IMR-90 (cell line): ENCODE measurements at regions not wholly inside any gene's neighbourhood (a gene's known extent, or its start where the extent isn't known, plus 50 kb on each side); places are given as distances from the start of the nearest gene placed in this dataset.

ENCODE experiments used
- CEBPB ChIP-seq: IDR thresholded peaks from 2 replicates; pipeline ENCODE4 v1.6.1; 2012; ENCODE audit warnings: low read depth, low read length, improper control_type of control experiment
- CHD1 ChIP-seq: IDR thresholded peaks from 2 replicates; pipeline ENCODE4 v1.6.1; 2012; ENCODE audit warnings: low read depth, low read length, improper control_type of control experiment
- FOS ChIP-seq: fragments of 150-350 bp; IDR thresholded peaks from 2 replicates; pipeline ENCODE4 v1.6.1; 2016; ENCODE audit warnings: low read depth, low read length
- MAFK ChIP-seq: IDR thresholded peaks from 2 replicates; pipeline ENCODE4 v1.6.1; 2012; ENCODE audit warnings: low read depth, low read length, improper control_type of control experiment
- MAZ ChIP-seq: IDR thresholded peaks from 2 replicates; pipeline ENCODE4 v1.6.1; 2012; ENCODE audit warnings: low read depth, mild to moderate bottlenecking, low read length, improper control_type of control experiment, moderate library complexity, borderline replicate concordance
- POLR2A ChIP-seq: IDR thresholded peaks from 2 replicates; pipeline ENCODE4 v1.6.1; 2012; ENCODE audit warnings: mild to moderate bottlenecking, low read depth, low read length
- RAD21 ChIP-seq: IDR thresholded peaks from 2 replicates; pipeline ENCODE4 v1.6.1; 2012; ENCODE audit warnings: low read length, improper control_type of control experiment
- RCOR1 ChIP-seq: IDR thresholded peaks from 2 replicates; pipeline ENCODE4 v1.6.1; 2012; ENCODE audit warnings: mild to moderate bottlenecking, low read length, improper control_type of control experiment; ENCODE audit not compliant: insufficient replicate concordance
- TF ChIP-seq, protein P1 (sequence below): conservative IDR thresholded peaks from 2 replicates; pipeline ENCODE4 v1.5.1; 2012; ENCODE audit warnings: mild to moderate bottlenecking, low read depth, low read length, improper control_type of control experiment

DNA sequence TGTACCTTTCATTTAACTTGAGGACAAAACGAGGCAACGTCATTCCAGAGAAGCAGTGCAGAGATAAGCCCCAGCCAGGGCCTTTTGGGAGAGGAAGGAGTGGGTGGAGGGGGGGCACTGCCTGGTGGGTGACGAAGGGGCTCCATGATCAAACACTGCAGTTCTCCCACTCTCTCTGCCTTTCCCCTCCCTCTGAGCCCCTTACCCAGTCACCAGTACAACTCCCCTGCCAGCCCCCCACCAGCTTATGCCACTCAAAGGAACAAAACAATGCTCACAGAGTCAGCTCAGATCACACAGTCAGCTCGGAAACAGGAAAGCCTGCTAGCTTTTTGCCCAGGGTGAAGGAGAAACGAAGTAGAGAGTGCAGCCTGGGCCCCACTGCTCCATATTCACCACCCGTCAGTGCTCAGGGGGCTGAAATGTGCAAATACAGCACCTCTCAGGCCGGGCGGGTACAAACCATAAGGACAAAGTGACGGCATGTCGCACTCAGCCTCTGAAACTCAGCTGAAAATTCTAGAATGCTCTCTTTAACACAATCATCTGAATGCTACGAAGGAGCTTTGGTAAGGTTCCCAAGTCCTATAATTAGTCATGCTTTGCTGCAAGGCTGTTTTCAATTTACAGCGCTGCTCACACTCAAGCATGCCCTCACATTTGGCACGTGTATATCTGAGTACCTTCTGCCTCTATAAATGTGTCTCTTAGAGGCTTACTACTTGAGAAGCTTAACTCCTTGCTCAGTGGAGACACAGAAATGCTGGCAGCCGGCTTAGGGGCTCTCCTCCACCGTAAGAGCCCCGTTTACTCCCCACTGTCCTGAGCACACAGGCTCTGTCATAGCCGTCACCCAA lies 65.8 kb upstream of the RAB4A start:
- TF ChIP-seq CEBPB (no peak), MAFK (no peak), RCOR1 (no peak), FOS (no peak), RAD21 (no peak), MAZ (no peak), POLR2A (no peak), CHD1 (no peak)
- TF ChIP-seq, protein P1, sequence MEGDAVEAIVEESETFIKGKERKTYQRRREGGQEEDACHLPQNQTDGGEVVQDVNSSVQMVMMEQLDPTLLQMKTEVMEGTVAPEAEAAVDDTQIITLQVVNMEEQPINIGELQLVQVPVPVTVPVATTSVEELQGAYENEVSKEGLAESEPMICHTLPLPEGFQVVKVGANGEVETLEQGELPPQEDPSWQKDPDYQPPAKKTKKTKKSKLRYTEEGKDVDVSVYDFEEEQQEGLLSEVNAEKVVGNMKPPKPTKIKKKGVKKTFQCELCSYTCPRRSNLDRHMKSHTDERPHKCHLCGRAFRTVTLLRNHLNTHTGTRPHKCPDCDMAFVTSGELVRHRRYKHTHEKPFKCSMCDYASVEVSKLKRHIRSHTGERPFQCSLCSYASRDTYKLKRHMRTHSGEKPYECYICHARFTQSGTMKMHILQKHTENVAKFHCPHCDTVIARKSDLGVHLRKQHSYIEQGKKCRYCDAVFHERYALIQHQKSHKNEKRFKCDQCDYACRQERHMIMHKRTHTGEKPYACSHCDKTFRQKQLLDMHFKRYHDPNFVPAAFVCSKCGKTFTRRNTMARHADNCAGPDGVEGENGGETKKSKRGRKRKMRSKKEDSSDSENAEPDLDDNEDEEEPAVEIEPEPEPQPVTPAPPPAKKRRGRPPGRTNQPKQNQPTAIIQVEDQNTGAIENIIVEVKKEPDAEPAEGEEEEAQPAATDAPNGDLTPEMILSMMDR = no peak
